Left renal cortex interstitium (tissue), 4 donors: ENCODE measurements at regions not wholly inside any gene's neighbourhood (a gene's known extent, or its start where the extent isn't known, plus 50 kb on each side); places are given as distances from the start of the nearest gene placed in this dataset.
"Not testable (repeated sequence)": the region's sequence is repeated elsewhere in the genome, so short reads cannot be mapped to it uniquely, and the experiment has no call there.

Experiments used
- DNase-seq, 4 donors: peaks; one replicate each; pipeline ENCODE4 v3.0.0-alpha.2; 2013; ENCODE audit warnings: low read depth in 4 of 4, low spot score in 2 of 4, missing footprints in 1 of 4

GRCh38 chr3:195976876-195977275, 68.5 kb upstream of the TNK2 start:
- not testable (repeated sequence) for DNase-seq

DNA sequence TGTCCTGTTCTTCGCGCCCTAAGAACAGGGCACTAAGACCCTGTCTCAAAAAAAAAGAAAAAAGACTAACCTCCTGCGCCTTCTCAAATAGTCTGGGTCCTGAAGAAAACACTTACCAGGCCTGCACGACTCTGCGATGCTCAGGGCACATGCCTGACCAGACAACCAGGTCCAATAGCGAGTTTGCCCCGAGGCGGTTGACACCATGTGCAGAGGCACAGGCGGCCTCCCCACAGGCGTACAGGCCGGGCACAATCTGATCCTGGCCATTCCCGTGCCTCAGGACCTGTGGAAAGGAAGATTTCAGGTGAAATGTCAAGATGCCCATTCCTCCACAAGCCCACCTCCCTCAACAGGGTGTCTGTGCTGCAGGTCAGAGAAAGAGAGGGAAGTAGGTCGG, 65.9 kb upstream of the TNK2 start:
- DNase-seq: not testable (repeated sequence)

DNA sequence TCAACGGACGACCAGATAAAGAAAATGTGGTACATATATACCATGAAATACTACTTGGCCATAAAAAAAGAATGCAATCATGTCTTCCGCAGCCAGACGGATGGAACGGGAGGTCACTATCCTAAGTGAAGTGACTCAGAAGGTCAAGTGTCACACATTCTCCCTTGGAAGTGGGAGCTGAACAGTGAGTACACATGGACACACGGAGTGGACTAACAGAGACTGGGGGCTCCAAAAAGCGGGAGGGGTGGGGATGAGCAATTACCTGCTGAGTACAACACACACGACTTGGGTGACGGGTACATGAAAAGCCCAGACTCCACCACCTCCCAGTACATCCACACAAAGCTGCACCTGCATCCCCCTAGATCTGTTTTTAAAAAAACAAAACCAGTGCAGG, 62.5 kb upstream of the TNK2 start:
- DNase-seq: not testable (repeated sequence)

GRCh38 chr3:195969838-195970776, 61.8 kb upstream of the TNK2 start:
- not testable (repeated sequence) for DNase-seq

- DNase-seq: not testable (repeated sequence)
Observed at GRCh38 chr3:195969341-195969740, 61.0 kb upstream of the TNK2 start.

GRCh38 chr3:195968104-195968503, 59.8 kb upstream of the TNK2 start:
- DNase-seq: not testable (repeated sequence)

- not testable (repeated sequence) for DNase-seq
Observed at GRCh38 chr3:195967387-195967720, 59.0 kb upstream of the TNK2 start.

DNA sequence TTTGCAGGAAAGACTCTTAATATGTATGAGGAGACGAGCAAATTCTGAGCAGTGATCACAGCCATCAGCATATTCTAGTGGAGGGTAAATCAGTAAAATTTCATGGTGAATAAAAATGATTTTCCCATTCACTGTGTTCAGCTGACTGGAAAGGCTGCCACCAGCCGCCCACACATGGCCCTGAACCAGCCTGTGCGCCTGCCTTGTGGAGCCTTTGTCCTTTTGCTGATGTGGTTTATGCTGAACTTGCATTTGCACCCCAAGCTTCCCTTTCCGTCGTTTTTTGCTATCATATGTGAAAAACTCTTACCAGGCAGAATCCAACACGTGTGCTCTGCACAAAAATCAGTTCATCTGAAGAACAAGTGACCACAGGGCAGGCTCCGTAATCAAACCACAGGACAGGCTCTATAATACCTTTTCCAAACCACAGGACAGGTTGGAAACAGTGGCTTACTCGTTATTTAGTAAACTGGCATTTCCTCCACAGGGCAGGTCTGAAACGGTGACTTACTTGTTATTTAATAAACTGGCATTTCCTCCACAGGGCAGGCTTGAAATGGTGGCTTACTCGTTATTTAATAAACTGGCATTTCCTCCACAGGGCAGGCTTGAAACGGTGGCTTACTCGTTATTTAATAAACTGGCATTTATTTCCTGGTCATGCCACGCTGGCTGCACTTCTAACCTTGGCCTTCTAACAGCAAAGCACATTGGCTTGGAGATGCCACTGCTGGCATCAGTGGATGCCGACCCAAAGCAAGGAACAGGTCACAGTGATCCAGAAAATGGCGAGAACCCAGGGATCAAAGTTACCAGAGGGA, 58.4 kb upstream of the TNK2 start:
- DNase-seq: not testable (repeated sequence)

GRCh38 chr3:195965217-195965616, 56.9 kb upstream of the TNK2 start:
- DNase-seq: not testable (repeated sequence)

DNA sequence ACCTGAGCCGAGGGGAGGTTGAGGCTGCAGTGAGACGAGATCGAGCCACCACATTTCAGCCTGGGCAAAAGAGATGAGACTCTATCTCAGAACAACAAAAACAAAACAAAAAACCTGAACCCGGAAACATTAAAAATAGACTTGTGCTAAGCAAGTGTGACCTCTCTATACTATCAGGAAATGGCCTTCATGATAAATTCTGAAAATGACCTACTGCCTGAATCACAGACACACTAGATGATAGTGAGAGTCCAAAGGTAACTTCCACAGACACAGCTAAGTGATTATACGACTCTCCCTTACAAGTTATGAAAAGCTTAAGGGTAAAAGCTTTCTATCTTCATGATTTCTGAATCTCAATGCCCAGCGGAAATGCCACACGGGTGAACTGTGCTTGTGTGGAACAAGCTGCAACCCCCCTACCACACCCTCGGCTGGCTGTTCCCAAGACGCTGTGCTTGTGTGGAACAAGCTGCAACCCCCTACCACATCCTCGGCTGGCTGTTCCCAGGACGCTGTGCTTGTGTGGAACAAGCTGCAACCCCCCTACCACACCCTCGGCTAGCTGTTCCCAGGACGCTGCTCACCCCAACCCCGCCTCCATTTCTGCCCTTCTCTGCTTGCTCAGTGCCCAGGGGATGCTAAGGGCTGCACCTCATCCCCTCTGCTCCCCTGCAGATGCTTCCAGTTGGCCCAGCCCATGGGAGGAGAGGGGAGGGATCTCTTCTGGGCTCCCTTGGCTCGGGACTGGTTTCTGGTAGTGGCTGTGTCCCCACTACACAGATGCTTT, 56.2 kb upstream of the TNK2 start:
- not testable (repeated sequence) for DNase-seq

DNA sequence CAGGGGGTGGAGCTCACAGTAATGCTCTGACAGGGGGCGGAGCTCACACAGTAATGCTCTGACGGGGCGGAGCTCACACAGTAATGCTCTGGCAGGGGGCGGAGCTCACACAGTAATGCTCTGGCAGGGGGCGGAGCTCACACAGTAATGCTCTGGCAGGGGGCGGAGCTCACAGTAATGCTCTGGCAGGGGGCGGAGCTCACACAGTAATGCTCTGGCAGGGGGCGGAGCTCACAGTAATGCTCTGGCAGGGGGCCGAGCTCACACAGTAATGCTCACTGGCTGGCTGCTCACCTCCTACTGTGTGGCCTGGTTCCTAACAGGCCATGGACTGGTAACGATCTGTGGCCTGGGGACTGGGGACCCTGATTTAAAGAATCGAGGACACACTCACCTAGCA, 53.9 kb upstream of the TNK2 start:
- not testable (repeated sequence) for DNase-seq

DNA sequence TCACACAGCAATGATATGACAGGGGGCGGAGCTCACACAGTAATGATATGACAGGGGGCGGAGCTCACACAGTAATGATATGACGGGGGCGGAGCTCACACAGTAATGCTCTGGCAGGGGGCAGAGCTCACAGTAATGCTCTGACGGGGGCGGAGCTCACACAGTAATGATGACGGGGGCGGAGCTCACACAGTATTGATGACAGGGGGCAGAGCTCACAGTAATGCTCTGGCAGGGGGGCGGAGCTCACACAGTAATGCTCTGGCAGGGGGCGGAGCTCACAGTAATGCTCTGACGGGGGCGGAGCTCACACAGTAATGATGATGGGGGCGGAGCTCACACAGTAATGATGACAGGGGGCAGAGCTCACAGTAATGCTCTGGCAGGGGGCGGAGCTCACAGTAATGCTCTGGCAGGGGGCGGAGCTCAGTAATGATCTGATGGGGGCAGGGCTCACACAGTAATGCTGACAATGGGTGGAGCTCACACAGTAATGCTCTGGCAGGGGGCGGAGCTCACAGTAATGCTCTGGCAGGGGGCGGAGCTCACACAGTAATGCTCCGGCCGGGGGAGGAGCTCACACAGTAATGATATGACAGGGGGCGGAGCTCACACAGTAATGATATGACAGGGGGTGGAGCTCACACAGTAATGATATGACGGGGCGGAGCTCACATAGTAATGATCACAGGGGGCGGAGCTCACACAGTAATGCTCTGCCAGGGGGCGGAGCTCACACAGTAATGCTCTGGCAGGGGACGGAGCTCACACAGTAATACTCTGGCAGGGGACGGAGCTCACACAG, 52.8 kb upstream of the TNK2 start:
- DNase-seq: not testable (repeated sequence)

GRCh38 chr3:195960164-195960563, 51.8 kb upstream of the TNK2 start:
- not testable (repeated sequence) for DNase-seq

GRCh38 chr3:195959367-195960157, 51.2 kb upstream of the TNK2 start:
- not testable (repeated sequence) for DNase-seq

GRCh38 chr3:195958736-195959135, 50.4 kb upstream of the TNK2 start:
- DNase-seq: not testable (repeated sequence)
